Stimulated activated CD4-positive, alpha-beta T cell treated with anti-CD3 and anti-CD28 coated beads, Interleukin-2, amount 100 ng/mL, for 48 hours (primary cell): ENCODE measurements at regions not wholly inside any gene's neighbourhood (a gene's known extent, or its start where the extent isn't known, plus 50 kb on each side); places are given as distances from the start of the nearest gene placed in this dataset.
"Not testable (repeated sequence)": the region's sequence is repeated elsewhere in the genome, so short reads cannot be mapped to it uniquely, and the experiment has no call there.

Experiments used
- DNase-seq, 2 donors: peaks; one replicate each; pipeline ENCODE4 v3.0.0-alpha.2; 2020

- DNase-seq = no peak
Observed at GRCh38 chr6:128580224-128581110, 60.1 kb upstream of the PTPRK start.

GRCh38 chr6:128575254-128575653, 54.9 kb upstream of the PTPRK start:
- DNase-seq = not testable (repeated sequence)

DNA sequence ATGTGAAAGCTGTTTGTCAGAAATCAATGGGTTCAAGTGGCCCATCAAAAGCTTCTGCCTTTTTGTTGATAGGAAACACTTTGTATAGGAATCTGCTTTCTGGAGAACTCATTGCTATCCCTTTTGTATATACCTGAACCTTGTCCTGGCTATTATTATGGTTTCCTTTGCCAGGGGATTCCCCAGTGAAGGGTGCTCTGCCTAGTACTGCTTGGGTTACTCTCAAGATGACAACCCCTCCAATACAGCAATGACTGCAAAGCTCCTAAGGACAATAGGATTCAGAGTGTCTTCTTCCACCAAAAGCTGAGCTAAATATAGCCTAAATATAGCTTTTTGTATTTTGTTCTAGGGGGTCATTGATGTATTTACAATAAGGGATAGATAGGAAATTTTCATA, 54.0 kb upstream of the PTPRK start:
- no peak for DNase-seq

- no peak for DNase-seq
Observed at GRCh38 chr6:128573036-128573435, 52.6 kb upstream of the PTPRK start.

DNA sequence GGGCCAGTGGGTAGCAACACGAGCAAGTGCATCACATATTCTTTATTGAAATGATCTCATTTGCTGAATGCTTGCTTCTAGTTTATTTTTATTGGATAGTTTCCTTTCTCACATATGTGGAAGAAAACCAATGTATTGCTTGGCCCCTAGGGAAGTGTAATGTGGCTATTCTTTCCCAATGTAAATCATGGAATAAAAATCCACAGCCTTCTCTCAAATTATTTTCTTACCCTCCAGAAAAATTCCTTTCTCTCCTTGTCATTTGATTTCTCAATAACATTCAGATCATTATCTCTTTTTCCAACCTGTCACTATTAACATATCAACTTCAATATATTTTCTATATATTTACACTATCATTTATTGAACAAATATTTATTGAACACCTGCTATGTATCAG, 51.9 kb upstream of the PTPRK start:
- no peak for DNase-seq

- no peak for DNase-seq
Observed at GRCh38 chr6:128570680-128571063, 50.3 kb upstream of the PTPRK start.

- no peak for DNase-seq
Observed at GRCh38 chr6:128569732-128570679, 49.6 kb upstream of the PTPRK start.
